SKM-1 (cell line): ENCODE measurements at regions not wholly inside any gene's neighbourhood (a gene's known extent, or its start where the extent isn't known, plus 50 kb on each side); places are given as distances from the start of the nearest gene placed in this dataset.
"Not testable (repeated sequence)": the region's sequence is repeated elsewhere in the genome, so short reads cannot be mapped to it uniquely, and the experiment has no call there.

ENCODE experiments used
- DNase-seq: peaks from one replicate; lab custom pipeline; 2025; ENCODE audit not compliant: unreplicated experiment; lab: John Stamatoyannopoulos, UW

- no peak for DNase-seq
Observed at GRCh38 chr1:38787041-38787440, 72.5 kb downstream of the RRAGC start.

- DNase-seq, result no peak
Observed at GRCh38 chr1:38786040-38786436, 73.5 kb downstream of the RRAGC start.

- DNase-seq, result no peak
Observed at GRCh38 chr1:38785285-38786039, 74.1 kb downstream of the RRAGC start.

GRCh38 chr1:38784452-38785284, 74.9 kb downstream of the RRAGC start:
- no peak for DNase-seq

- no peak for DNase-seq
Observed at GRCh38 chr1:38783640-38784229, 75.8 kb downstream of the RRAGC start.

GRCh38 chr1:38781872-38782617, 77.5 kb downstream of the RRAGC start:
- DNase-seq, result no peak

DNA sequence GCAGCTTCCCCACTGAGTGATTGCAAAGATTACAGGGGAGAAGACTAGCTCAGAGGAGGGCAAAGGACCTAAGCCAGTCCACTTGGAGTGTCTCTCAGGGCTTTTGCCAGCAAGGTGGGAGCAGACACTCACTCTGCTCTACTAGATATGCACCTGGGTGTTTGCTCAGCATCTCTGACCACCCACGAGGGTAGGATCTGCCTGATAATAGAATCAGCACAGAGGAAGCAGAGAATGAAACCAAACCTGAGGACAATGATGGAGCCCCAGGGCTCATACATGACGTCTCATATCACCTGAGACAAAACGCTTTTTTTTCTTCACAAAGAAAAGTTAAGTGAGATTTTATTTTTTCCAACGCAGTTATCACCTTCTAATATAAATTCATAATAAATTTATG, 79.4 kb downstream of the RRAGC start:
- DNase-seq, result no peak

- DNase-seq, result no peak
Observed at GRCh38 chr1:38779491-38779890, 80.1 kb downstream of the RRAGC start.

GRCh38 chr1:38778521-38778920, 81.1 kb downstream of the RRAGC start:
- no peak for DNase-seq

GRCh38 chr1:38778051-38778450, 81.5 kb downstream of the RRAGC start:
- no peak for DNase-seq

GRCh38 chr1:38777464-38777957, 82.1 kb downstream of the RRAGC start:
- no peak for DNase-seq

DNA sequence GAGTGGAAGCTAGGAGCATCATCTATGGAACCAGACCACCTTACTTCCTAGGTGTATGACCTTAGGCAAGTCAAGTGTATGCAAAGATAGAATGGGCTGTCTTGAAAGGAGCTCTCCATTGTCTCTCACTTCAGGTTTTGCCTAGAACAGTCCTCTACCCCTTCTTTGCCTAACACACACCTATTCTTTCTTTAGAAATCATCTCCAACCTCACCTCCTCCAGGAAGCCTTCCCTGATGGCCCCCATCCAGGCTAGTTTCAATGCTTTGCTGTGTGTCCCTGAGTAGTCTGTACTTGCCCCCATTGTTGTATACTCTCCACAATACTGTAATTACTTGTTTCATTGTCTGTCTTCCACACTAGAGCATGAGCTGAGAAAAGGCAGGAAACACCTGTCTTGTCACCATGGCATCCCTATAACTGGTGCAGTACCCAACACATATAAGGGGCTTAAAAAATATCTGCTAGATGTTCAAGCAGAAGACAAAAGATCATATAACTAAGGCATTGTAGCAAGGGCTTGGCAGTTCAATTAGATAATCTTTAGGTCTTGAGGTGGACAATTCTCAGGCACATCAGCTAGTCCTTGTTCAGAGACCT, 83.0 kb downstream of the RRAGC start:
- no peak for DNase-seq

DNA sequence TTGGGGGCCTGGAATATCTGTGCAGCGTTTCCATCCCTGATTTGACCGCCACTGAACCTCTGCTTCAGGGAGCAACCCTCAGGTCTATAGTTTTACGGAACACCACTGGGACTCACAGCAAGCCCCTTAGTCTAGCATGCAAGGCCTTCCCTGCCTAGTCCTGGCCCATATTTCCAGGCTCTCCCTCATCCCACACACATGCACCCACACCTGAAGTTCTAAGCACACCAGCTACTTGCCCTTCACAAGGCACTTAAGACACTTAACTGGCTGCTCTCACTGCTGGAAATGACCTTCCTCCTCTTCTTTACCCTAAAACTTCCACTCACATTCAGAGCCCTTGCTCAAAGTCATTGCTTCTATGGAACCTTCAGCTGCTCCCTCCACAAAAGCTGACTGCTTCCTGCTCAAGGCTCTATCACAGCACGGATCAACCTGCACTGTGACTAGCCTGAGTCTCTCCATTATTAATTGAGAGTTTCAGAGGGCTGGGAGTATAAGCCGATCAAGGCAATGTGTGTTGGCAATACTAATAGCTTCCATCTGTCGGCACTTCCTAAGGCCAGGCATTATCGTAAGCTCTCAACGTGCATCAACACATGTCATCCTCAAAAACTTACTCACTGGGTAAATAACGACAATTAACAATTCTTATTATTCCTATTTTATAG, 84.3 kb downstream of the RRAGC start:
- DNase-seq, result no peak

- no peak for DNase-seq
Observed at GRCh38 chr1:38773483-38773882, 86.1 kb downstream of the RRAGC start.

- DNase-seq, result no peak
Observed at GRCh38 chr1:38772953-38773352, 86.6 kb downstream of the RRAGC start.

DNA sequence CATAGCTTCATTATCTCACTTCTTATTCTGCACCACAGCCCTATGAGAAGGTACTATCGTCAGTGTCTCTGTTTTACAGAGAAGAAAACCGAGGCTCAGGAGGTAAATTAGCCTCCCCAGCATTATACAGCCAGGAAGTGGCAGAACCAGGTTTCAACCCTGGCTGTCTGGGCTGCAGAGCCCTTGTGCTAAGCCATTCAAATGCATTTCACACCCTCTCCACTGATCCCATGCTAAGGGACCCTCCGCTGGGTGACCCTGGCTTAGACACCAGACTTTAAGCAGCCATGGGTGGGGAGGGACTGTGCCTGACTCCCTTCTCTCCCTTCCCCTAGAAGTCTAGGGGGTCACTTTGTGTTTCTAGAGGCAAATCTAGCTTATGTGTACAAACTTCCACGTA, 87.5 kb downstream of the RRAGC start:
- DNase-seq, result no peak

- DNase-seq, result not testable (repeated sequence)
Observed at GRCh38 chr1:38770516-38771173, 88.9 kb downstream of the RRAGC start.

GRCh38 chr1:38766125-38766524, 93.4 kb downstream of the RRAGC start:
- no peak for DNase-seq

GRCh38 chr1:38763121-38763520, 96.5 kb downstream of the RRAGC start:
- DNase-seq, result no peak

DNA sequence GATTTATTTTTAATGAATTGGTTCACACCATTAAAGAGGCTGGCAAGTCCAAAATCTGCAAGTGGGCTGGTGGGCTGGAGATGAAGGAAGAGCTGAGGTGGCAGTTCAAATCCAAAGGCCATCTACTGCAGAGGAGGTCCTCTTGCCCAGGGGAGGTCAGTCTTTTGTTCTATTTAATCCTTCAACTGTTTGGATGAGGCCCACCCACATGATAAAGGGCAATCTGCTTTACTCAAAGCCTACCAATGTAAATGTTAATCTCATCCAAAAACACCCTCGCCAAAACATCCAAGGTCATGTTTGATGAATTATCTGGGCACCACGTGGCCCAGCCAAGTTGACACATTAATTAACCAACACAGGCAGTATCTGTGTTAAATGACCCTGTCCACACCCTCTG, 99.0 kb downstream of the RRAGC start:
- no peak for DNase-seq
